HL-60 (cell line): ENCODE measurements at regions not wholly inside any gene's neighbourhood (a gene's known extent, or its start where the extent isn't known, plus 50 kb on each side); places are given as distances from the start of the nearest gene placed in this dataset.

Source experiments
- DNase-seq, 2 experiments: peaks; one replicate each; pipeline ENCODE4 v3.0.0-alpha.2; 2010 to 2020; ENCODE audit warnings: low read depth in 1 of 2, low spot score in 1 of 2
- H3K27ac ChIP-seq: fragments of 250-450 bp; sonication (Bioruptor Pico); replicated peaks from 2 replicates; pipeline ENCODE4 v1.5.1; 2020; ENCODE audit warnings: mild to moderate bottlenecking, moderate library complexity
- H3K27me3 ChIP-seq: fragments of 250-450 bp; sonication (Bioruptor Pico); 2 replicates; pipeline ENCODE4 v1.5.1; 2021; ENCODE audit warnings: mild to moderate bottlenecking, moderate library complexity; ENCODE audit not compliant: insufficient read depth, poor library complexity, severe bottlenecking
- H3K4me3 ChIP-seq: replicated peaks from 2 replicates; pipeline ENCODE4 v1.5.1; 2011; ENCODE audit warnings: mild to moderate bottlenecking, control low read depth, low read length; ENCODE audit not compliant: insufficient read depth
- CTCF ChIP-seq: IDR thresholded peaks from one replicate; pipeline ENCODE4 v1.5.1; 2011; ENCODE audit warnings: low read length, control low read depth, inconsistent platforms; ENCODE audit not compliant: insufficient read depth
- GABPA ChIP-seq: IDR thresholded peaks from 2 replicates; pipeline ENCODE4 v1.6.1; 2012; ENCODE audit warnings: low read depth
- POLR2AphosphoS5 ChIP-seq: IDR thresholded peaks from 2 replicates; pipeline ENCODE4 v1.6.1; 2012; ENCODE audit warnings: low read depth
- REST ChIP-seq: IDR thresholded peaks from 2 replicates; pipeline ENCODE4 v1.6.1; 2012; ENCODE audit warnings: low read depth; ENCODE audit not compliant: insufficient replicate concordance
- SPI1 ChIP-seq: IDR thresholded peaks from 2 replicates; pipeline ENCODE4 v1.6.1; 2012; ENCODE audit warnings: low read depth, mild to moderate bottlenecking, borderline replicate concordance

- Histone ChIP-seq H3K27me3 (no peaks in the 10 kb centered on the region), H3K4me3 (no peak overlapping the region), H3K27ac (no peak overlapping the region)
- DNase-seq, result no peak
- TF ChIP-seq CTCF, result no peak
- TF ChIP-seq SPI1, result no peak
- TF ChIP-seq REST, result no peak
- no peak for TF ChIP-seq GABPA
- no peak for TF ChIP-seq POLR2AphosphoS5
Observed at GRCh38 chr5:125659316-125660023, 763.7 kb upstream of the GRAMD2B start.

GRCh38 chr5:125660231-125660895, 762.8 kb upstream of the GRAMD2B start:
- DNase-seq, result no peak
- TF ChIP-seq REST (no peak), GABPA (no peak), CTCF (no peak), SPI1 (no peak), POLR2AphosphoS5 (no peak)
- Histone ChIP-seq H3K4me3 (no peak overlapping the region), H3K27ac (no peak overlapping the region), H3K27me3 (no peaks in the 10 kb centered on the region)

- no peaks in the 10 kb centered on the region for H3K27me3 ChIP-seq
- H3K4me3 ChIP-seq, result no peak overlapping the region
- DNase-seq, result no peak
- TF ChIP-seq POLR2AphosphoS5, result no peak
- TF ChIP-seq GABPA, result no peak
- no peak for TF ChIP-seq REST
- TF ChIP-seq CTCF, result no peak
- H3K27ac ChIP-seq, result no peak overlapping the region
Observed at GRCh38 chr5:125661584-125661983, 761.6 kb upstream of the GRAMD2B start.
